ENCODE measurements at regions not wholly inside any gene's neighbourhood (a gene's known extent, or its start where the extent isn't known, plus 50 kb on each side); places are given as distances from the start of the nearest gene placed in this dataset.

DNA sequence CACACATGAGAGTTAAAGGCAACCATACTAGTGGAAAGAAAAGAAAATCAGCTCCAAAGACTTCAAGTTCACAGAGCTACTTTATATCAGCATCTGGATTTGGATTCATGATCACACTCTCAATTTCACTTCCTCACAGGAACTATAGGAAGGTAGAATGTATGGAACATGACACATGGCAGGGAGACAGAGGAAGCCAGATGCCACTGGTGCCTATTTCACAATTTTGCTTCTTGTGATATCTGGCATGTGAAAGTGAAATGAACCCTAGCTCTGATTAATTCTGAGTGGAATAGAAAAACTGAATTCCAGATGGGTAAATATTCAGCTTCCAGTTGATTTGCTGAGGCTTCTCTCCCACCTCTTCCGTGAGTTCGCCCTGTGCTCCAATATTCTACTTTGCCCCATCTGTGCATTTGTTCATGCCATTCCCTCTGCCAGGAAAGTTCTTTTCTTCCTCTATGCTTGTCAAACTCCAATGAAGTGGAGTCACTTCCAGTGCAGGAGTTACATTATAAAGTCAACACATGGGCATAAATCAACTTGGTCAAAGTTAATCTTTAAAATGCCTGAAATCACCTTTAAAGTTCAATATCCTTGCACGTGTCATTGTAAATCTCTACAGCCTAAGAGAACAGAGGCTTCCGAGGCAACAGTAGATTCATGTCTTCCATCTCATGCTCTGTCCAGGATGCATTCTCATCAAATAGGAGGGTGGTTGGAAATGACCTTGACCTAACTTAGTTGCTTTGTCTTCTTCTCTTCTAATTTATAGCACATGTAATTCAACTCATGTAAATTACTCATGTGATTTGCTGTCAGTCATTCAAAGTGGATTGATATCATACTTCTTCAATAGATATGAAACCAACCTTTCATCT is 275.3 kb downstream of the HIVEP2 start:
- no peak for FAIRE-seq
- no peak for DNase-seq (ENCODE audit: insufficient read length)
- TF ChIP-seq POLR2AphosphoS5 (IDR thresholded peaks at IDR 0.05; ENCODE audit: low read depth, low read length): no peak
- no peak for TF ChIP-seq POLR2A (IDR thresholded peaks at IDR 0.05; ENCODE audit: low read depth, low read length)
- TF ChIP-seq TAF1 (IDR thresholded peaks at IDR 0.05; ENCODE audit: borderline replicate concordance, low read depth, low read length): no peak

DNA sequence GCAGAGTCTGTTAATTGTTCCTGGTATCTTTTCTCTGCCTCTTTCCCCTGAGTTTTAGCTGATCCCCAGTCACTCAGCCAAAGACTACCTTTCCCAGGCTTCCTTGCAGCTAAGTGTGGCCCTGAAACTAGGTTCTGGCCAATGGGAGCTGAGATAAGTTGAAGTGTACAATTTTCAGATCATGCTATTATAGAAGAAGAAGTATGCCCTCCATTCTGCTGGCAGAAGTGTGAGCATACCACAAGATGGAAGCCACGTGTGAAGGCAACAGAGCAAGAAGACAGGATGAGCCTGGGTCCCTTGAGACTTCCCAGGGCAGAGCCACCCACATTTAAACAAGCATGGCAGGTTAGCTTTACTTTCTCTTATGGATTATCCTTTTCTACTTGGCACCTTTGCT is 273.2 kb downstream of the HIVEP2 start:
- no peak for DNase-seq (ENCODE audit: insufficient read length)
- FAIRE-seq: no peak
- TF ChIP-seq POLR2AphosphoS5 (IDR thresholded peaks at IDR 0.05; ENCODE audit: low read depth, low read length): no peak

GRCh38 chr6:142675517-142675916 is 269.5 kb downstream of the HIVEP2 start:
- no peak for TF ChIP-seq TAF1 (IDR thresholded peaks at IDR 0.05; ENCODE audit: borderline replicate concordance, low read depth, low read length)
- TF ChIP-seq POLR2A (IDR thresholded peaks at IDR 0.05; ENCODE audit: low read depth, low read length): no peak
- TF ChIP-seq POLR2AphosphoS5 (IDR thresholded peaks at IDR 0.05; ENCODE audit: low read depth, low read length): no peak
- FAIRE-seq (no peak), DNase-seq (ENCODE audit: insufficient read length) (no peak)

DNA sequence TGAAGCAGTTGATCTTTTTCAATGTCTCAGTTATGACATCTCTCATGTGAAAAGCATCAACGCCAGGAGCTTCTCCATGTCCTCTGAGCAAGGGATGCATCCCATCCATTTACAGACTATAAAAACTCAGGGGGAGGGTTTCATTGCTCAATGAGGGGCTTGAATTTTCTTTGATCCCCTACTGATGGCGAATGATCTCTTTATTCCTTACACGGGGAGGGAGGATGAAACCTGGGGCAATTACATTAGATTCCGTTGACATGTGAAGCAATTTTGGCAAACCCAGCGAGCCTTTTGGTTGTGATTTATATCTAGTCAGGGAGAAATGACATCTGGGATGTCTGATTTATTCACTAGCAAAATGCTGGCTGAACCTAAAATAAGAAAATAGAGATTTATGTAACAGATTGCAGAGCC is 268.9 kb downstream of the HIVEP2 start:
- TF ChIP-seq POLR2A (IDR thresholded peaks at IDR 0.05; ENCODE audit: low read depth, low read length) (no peak), TAF1 (IDR thresholded peaks at IDR 0.05; ENCODE audit: borderline replicate concordance, low read depth, low read length) (no peak), POLR2AphosphoS5 (IDR thresholded peaks at IDR 0.05; ENCODE audit: low read depth, low read length) (no peak)
- no peak for DNase-seq (ENCODE audit: insufficient read length)
- FAIRE-seq: no peak

- DNase-seq (ENCODE audit: insufficient read length) (no peak), FAIRE-seq (no peak)
- TF ChIP-seq POLR2A (IDR thresholded peaks at IDR 0.05; ENCODE audit: low read depth, low read length) (no peak), TAF1 (IDR thresholded peaks at IDR 0.05; ENCODE audit: borderline replicate concordance, low read depth, low read length) (no peak), POLR2AphosphoS5 (IDR thresholded peaks at IDR 0.05; ENCODE audit: low read depth, low read length) (no peak)
Measured at GRCh38 chr6:142676647-142677192, 268.3 kb downstream of the HIVEP2 start.

DNA sequence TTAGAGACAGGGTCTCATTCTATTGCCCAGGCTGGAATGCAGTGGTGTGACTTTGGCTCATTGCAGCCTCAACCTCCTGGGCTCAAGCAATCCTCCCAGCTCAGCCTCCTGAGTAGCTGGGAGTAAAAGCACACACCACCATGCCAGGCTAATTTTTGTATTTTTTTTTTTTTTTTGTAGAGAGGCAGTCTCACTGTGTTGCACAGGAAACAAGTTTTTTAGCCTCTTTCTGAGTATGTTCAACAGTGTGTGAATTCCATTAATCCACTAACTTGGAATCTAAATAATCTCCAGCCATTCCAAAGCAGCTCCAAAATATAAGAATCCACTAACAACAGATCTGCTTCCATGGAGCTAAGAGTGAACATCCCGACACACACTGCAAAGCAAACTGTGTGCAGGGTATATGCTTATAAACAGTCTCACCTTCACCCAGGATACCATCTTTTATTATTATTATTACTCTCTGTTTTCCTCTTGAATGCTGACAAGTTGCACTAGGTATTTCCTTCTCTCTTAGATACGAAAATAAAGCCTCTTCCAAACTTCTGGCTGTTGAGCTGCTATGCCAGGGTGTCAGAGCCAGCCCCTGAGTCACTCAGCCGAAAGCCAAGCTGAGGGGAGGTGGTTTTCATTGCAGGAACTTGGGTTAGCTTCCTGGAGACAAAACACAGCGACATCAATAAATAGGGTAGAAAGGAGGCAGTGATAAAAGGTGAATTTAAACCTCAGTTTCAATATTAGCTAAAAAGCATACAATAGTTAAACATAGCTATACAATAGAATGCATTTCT is 264.9 kb downstream of the HIVEP2 start:
- FAIRE-seq (no peak), DNase-seq (ENCODE audit: insufficient read length) (no peak)
- no peak for TF ChIP-seq TAF1 (IDR thresholded peaks at IDR 0.05; ENCODE audit: borderline replicate concordance, low read depth, low read length)
- no peak for TF ChIP-seq POLR2A (IDR thresholded peaks at IDR 0.05; ENCODE audit: low read depth, low read length)
- TF ChIP-seq POLR2AphosphoS5 (IDR thresholded peaks at IDR 0.05; ENCODE audit: low read depth, low read length): no peak

- TF ChIP-seq POLR2A (IDR thresholded peaks at IDR 0.05; ENCODE audit: low read depth, low read length) (no peak), POLR2AphosphoS5 (IDR thresholded peaks at IDR 0.05; ENCODE audit: low read depth, low read length) (no peak), TAF1 (IDR thresholded peaks at IDR 0.05; ENCODE audit: borderline replicate concordance, low read depth, low read length) (no peak)
- FAIRE-seq: no peak
- no peak for DNase-seq (ENCODE audit: insufficient read length)
Measured at GRCh38 chr6:142681099-142681498, 263.9 kb downstream of the HIVEP2 start.

- no peak for TF ChIP-seq POLR2A (IDR thresholded peaks at IDR 0.05; ENCODE audit: low read depth, low read length)
- TF ChIP-seq POLR2AphosphoS5 (IDR thresholded peaks at IDR 0.05; ENCODE audit: low read depth, low read length): no peak
- no peak for TF ChIP-seq TAF1 (IDR thresholded peaks at IDR 0.05; ENCODE audit: borderline replicate concordance, low read depth, low read length)
- no peak for DNase-seq (ENCODE audit: insufficient read length)
- FAIRE-seq: no peak
Measured at GRCh38 chr6:142682985-142683384, 262.0 kb downstream of the HIVEP2 start.

- FAIRE-seq: no peak
- TF ChIP-seq TAF1 (IDR thresholded peaks at IDR 0.05; ENCODE audit: borderline replicate concordance, low read depth, low read length) (no peak), POLR2AphosphoS5 (IDR thresholded peaks at IDR 0.05; ENCODE audit: low read depth, low read length) (no peak), POLR2A (IDR thresholded peaks at IDR 0.05; ENCODE audit: low read depth, low read length) (no peak)
- DNase-seq (ENCODE audit: insufficient read length): no peak
Measured at GRCh38 chr6:142683714-142684141, 261.2 kb downstream of the HIVEP2 start.

GRCh38 chr6:142684371-142684770 is 260.6 kb downstream of the HIVEP2 start:
- TF ChIP-seq TAF1 (IDR thresholded peaks at IDR 0.05; ENCODE audit: borderline replicate concordance, low read depth, low read length): no peak
- no peak for TF ChIP-seq POLR2AphosphoS5 (IDR thresholded peaks at IDR 0.05; ENCODE audit: low read depth, low read length)
- no peak for TF ChIP-seq POLR2A (IDR thresholded peaks at IDR 0.05; ENCODE audit: low read depth, low read length)
- FAIRE-seq (no peak), DNase-seq (ENCODE audit: insufficient read length) (no peak)

DNA sequence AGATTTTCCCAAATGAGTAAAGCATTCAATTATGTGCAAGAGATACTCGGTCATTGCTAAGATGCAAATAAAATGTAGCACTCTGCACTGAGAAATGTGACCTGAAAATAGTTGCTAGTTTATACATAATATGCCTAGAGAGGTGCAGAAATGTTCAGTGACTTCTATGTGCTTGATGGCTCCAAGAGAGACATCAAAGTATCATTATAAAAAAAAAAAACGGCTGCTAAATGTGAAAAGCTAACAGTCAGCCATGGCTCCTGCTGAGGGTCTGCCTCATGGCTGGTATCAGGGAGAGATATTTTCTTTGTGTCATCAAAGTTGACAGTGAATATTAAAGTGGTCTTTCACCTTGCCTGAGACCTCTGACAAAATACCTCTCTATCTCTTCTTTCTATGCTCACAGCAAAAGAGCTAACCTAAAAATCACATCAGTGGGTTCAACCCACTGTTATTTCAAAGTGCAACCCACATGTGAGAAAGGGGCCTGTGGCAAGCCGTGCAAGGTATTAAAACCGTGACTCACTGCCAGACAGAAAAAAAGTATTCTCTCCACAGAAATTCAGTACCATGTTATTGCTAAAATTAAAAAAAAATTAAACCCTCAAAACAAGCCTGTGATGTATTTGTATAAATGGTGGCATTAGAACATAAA is 259.0 kb downstream of the HIVEP2 start:
- FAIRE-seq: no peak
- no peak for DNase-seq (ENCODE audit: insufficient read length)
- TF ChIP-seq POLR2AphosphoS5 (IDR thresholded peaks at IDR 0.05; ENCODE audit: low read depth, low read length) (no peak), POLR2A (IDR thresholded peaks at IDR 0.05; ENCODE audit: low read depth, low read length) (no peak), TAF1 (IDR thresholded peaks at IDR 0.05; ENCODE audit: borderline replicate concordance, low read depth, low read length) (no peak)
